ENCODE measurements at regions not wholly inside any gene's neighbourhood (a gene's known extent, or its start where the extent isn't known, plus 50 kb on each side); places are given as distances from the start of the nearest gene placed in this dataset.

DNA sequence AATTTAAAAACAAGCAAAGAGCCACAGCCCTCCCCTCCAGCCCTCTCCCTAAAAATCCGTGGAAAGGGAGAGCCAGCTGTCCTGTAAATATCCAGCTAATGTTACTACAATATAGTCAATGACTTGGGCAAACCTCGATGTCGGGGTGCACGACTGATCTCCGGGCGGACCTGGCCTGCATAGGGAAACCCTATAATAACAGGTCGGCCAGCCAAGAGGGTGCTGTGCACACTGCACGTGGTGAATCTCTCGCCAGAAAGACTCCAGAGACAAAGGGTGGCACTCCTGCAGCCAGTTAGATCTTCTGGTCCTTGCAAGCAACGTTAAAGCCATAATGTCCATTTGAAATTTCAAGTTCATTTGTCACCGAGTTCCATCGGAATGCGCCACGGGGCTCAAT lies 1092.8 kb downstream of the ADGRL3 start:
- TF ChIP-seq, protein P1, sequence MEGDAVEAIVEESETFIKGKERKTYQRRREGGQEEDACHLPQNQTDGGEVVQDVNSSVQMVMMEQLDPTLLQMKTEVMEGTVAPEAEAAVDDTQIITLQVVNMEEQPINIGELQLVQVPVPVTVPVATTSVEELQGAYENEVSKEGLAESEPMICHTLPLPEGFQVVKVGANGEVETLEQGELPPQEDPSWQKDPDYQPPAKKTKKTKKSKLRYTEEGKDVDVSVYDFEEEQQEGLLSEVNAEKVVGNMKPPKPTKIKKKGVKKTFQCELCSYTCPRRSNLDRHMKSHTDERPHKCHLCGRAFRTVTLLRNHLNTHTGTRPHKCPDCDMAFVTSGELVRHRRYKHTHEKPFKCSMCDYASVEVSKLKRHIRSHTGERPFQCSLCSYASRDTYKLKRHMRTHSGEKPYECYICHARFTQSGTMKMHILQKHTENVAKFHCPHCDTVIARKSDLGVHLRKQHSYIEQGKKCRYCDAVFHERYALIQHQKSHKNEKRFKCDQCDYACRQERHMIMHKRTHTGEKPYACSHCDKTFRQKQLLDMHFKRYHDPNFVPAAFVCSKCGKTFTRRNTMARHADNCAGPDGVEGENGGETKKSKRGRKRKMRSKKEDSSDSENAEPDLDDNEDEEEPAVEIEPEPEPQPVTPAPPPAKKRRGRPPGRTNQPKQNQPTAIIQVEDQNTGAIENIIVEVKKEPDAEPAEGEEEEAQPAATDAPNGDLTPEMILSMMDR (IDR thresholded peaks at IDR 0.05; ENCODE audit: low read depth, low read length, missing control alignments): no peak
- no peak overlapping the region for H3K4me3 ChIP-seq (ENCODE audit: low read depth, low read length)
- in situ Hi-C loops (cut with HindIII; ENCODE audit: low sequenced_read_pairs): no loop called here
- DNase-seq (ENCODE audit: low read depth): no peak

DNA sequence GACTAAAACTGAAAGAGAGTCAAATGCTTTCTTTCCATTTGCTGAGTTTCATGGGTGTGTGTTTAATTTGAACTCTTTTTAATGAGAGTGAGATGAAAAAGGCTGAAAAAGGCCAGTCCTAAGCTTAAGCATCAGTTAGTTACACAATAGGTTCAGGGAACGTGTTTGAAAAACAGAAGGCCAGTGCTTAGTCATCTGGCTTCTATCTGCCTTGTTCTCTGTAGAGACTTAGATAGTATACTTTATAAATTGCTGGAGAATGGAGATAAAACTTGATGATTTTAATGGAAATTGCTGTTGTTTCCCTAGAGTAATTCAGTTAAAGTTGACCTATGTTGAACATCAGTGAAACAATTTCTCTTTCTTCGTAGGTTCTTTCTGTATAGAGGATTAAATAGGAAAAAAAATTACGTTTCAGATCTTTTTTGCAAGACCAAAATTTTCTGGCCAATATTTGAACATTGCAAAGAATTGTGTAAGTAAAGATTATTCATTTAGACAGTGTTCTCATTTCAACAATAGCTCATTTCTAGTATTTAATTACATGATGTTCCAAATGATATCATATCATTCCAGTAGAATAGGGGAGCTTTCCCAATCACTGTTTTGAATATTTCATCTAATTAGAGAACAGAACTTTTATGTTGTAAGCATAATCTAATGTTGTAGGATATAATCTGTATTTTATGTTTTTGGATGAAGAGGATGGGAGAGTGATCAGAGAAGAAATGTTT lies 1088.8 kb downstream of the ADGRL3 start:
- in situ Hi-C loops (cut with HindIII; ENCODE audit: low sequenced_read_pairs): no loop called here
- TF ChIP-seq, protein P1 (IDR thresholded peaks at IDR 0.05; ENCODE audit: low read depth, low read length, missing control alignments): no peak
- no peak for DNase-seq (ENCODE audit: low read depth)
- H3K4me3 ChIP-seq (ENCODE audit: low read depth, low read length): no peak overlapping the region

DNA sequence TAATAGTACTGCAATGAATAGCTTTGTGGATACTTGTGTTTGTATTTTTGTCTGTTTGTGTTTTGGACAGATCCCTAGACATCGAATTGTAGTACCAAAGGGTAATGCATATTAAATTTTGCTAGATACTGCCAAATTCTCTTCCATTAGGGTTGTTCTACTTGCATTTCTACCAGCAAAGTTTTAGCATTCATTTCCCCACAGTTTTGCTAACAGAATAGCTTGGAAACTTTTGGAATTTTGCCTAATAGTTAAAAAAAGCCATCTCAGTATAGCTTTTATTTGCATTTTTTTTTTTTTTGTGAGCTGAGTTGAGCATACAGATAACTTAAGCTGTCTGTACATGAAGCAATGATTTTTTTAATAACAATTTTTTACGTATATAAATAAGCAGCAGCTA lies 1084.9 kb downstream of the ADGRL3 start:
- TF ChIP-seq, protein P1 (IDR thresholded peaks at IDR 0.05; ENCODE audit: low read depth, low read length, missing control alignments): no peak
- no peak for DNase-seq (ENCODE audit: low read depth)
- in situ Hi-C loops (cut with HindIII; ENCODE audit: low sequenced_read_pairs): no loop called here
- no peak overlapping the region for H3K4me3 ChIP-seq (ENCODE audit: low read depth, low read length)

DNA sequence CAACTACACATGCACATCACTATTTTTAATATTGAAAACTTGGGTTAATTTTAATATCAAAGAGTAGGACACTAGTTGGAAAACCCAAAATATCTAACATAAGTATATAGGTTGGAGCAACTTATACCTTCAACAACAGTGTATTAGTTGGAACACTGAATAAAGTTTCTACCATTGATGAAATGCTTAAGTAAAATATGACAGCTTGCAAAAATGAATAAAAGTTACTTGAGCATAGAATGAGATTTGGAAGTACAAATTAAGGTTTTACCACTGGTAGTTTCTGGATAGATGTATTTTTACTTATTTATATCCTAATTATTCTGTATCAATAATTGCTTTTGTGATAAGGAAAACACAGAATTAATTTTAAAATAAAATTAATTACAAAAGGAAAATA lies 1079.6 kb downstream of the ADGRL3 start:
- in situ Hi-C loops (cut with HindIII; ENCODE audit: low sequenced_read_pairs): no loop called here
- no peak overlapping the region for H3K4me3 ChIP-seq (ENCODE audit: low read depth, low read length)
- TF ChIP-seq, protein P1 (IDR thresholded peaks at IDR 0.05; ENCODE audit: low read depth, low read length, missing control alignments): no peak
- DNase-seq (ENCODE audit: low read depth): no peak

- DNase-seq (ENCODE audit: low read depth): no peak
- in situ Hi-C loops (cut with HindIII; ENCODE audit: low sequenced_read_pairs): no loop called here
- H3K4me3 ChIP-seq (ENCODE audit: low read depth, low read length): no peak overlapping the region
- TF ChIP-seq, protein P1 (IDR thresholded peaks at IDR 0.05; ENCODE audit: low read depth, low read length, missing control alignments): no peak
These were observed 1075.3 kb downstream of the ADGRL3 start for GRCh38 chr4:62275470-62275869.

DNA sequence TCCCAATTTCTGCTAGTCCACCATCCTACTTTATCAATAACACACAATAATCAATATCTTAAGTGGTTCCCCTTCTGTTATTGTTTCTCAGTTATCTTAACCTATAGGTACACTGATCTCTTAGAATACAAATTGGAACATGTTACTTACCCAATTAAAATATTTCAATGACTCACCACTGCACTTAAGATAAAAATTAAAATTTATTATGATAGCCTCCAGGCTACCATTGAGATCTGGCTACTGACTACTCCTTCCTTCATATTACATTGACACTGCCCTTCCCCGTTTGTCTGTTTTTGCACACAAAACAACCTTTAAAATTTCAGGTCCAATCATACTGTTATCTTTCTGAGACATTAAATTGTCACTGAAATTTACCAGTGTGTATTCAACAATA lies 1074.7 kb downstream of the ADGRL3 start:
- TF ChIP-seq, protein P1 (IDR thresholded peaks at IDR 0.05; ENCODE audit: low read depth, low read length, missing control alignments): no peak
- no peak overlapping the region for H3K4me3 ChIP-seq (ENCODE audit: low read depth, low read length)
- in situ Hi-C loops (cut with HindIII; ENCODE audit: low sequenced_read_pairs): no loop called here
- no peak for DNase-seq (ENCODE audit: low read depth)
